GM18870 (cell line): ENCODE measurements at regions not wholly inside any gene's neighbourhood (a gene's known extent, or its start where the extent isn't known, plus 50 kb on each side); places are given as distances from the start of the nearest gene placed in this dataset.

Experiments
- ATAC-seq: cut with Tn5 transposase; IDR thresholded peaks from one replicate; pipeline ENCODE4 v1.9.1; 2021; ENCODE audit warnings: moderate library complexity; ENCODE audit not compliant: unreplicated experiment

DNA sequence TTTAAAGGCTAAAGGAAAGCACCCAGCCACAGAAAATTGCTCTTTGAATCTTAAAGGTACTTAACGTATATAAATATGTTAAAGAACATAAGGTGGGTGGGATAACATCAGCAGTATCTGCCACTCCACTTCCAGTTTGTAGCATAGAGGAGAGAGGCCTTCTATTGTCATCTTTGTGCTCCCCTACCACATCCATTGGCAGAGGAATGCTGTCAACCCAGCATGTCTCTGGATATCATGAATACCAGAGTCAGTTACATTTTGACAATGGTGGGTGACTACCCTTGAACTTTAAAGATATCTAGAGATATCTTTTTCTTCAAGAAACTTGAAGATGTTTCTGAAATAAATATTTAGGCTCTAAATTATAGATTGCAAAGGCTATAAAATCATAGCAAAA lies 283.2 kb upstream of the LRRC7 start:
- no peak for ATAC-seq

- ATAC-seq = no peak
Observed at GRCh38 chr1:69288416-69288815, 279.3 kb upstream of the LRRC7 start.

DNA sequence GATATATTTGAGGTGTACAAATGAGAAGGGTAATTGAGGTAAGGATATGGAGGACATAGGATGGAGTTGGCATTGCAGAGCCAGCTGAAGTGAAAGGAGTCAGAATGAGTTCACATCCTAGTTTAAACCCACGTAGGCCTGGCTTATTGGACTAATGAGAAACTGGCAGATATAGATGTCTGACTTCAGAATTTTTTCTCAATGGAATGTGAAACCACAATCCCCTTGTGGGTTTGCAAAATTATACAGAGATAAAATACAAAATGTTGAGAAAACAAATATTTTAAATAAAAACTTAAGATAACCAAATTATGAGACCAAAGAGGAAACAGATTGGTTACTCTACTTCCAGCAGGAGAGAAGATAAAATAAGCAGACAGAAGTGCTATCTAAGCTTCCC lies 277.4 kb upstream of the LRRC7 start:
- ATAC-seq = no peak

- ATAC-seq = no peak
Observed at GRCh38 chr1:69291541-69291940, 276.2 kb upstream of the LRRC7 start.

GRCh38 chr1:69292833-69293232 lies 274.9 kb upstream of the LRRC7 start:
- no peak for ATAC-seq

- no peak for ATAC-seq
Observed at GRCh38 chr1:69294171-69294570, 273.6 kb upstream of the LRRC7 start.

DNA sequence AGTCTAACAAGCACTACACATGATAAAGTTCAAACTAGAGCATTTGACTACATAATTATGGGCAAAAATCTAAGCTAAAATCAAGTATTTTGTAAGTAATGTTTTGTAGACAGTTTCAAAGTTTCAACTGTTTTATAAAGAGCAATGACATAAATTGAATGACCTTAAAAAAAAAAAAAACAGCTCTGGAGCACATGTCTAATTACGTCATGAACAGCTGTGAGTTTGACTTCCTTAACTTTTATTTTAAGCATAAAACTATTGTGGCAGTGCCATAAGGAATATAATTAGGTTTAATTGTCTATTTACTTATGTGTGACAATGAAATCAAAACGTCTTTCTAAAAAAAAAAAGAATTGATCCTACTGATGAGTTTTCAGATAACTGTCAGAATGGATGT lies 272.5 kb upstream of the LRRC7 start:
- no peak for ATAC-seq

- ATAC-seq = no peak
Observed at GRCh38 chr1:69305621-69306020, 262.1 kb upstream of the LRRC7 start.

DNA sequence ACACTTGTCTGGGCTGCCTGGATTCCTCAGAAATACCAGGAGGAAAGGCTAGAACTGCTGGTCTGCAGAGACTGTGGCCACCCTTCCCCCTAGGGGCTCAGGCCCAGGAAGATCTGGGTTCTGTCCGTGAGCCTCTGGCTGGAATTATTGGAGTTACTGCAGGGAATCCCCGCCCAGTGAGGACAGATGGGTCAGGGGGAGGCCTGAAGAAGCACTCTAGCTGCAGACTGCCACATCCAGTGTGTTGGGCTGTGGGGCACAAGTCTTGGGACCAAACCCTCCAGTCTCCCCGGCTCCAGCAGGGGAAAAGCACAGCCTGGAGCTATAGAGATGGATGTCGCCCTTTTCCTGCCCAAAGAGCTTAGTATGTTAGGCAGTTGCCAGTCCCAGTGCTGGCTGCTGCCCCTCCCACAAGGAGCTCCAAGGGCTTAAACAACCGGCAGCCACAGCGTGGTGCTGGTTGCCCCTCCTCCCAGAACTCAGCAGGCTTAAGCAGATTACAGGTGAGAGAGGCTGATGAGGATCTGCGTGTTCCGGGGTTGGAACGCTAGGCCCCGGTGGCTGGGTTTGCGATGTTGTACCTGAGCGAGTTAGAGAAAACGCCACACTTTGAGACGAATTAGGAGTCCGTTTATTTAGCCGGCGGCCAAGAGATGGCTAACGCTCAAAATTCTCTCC lies 255.5 kb upstream of the LRRC7 start:
- no peak for ATAC-seq

DNA sequence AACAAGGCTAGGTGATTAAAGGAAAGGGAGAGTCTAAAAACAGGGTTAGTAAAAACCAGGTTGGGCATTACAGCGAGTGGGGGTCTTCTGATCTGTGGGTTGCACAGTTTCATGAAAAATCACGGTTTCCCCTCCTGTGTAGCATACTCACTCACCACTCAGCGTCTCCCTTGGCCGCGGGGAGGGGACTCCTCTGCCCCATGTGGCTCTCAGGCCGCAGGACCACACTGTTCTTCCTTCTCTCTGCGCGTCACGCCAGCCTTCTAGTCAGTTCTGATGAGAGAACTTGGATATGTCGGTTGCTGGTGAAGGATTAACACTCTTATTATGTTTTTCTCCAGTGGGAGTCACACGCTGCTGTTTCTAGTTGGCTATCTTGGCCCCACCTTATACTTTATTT lies 254.6 kb upstream of the LRRC7 start:
- no peak for ATAC-seq

GRCh38 chr1:69315416-69315815 lies 252.3 kb upstream of the LRRC7 start:
- ATAC-seq = no peak

DNA sequence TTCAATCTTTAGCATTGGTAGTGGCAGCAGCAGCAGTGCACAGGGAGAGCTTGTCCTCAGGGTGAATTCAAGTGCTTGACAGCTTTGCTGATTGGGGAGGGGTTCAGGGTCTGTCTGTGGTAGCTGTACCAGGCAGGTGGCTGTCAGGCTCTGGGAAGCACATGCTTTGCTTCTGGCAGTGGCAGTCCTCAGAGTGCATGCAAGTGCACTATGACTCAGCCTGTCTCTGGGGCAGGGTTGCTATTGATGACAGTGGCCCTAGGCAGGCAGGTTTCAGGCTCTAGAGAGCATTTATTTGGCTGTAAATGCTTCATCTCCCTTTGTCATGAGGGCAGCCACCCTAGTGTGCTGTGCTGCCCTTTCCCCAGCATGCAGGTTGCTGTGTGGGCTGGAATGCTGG lies 251.9 kb upstream of the LRRC7 start:
- no peak for ATAC-seq

DNA sequence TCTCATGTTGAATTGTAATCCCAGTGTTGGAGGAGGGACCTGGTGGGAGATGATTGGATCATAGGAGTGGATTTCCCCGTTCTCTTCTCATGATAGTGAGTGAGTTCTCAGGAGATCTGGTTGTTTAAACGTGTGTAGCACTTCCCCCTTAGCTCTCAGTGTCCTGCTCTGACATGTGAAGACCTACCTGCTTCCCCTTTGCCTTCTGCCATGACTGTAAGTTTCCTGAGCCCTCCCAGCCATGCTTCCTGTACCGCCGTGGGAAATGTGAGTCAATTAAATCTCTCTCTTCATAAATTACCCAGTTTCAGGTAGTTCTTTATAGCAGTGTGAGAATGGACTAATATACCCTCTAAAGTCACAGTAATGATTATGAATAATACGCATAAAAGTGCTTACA lies 248.4 kb upstream of the LRRC7 start:
- ATAC-seq = peak; percentile 42

DNA sequence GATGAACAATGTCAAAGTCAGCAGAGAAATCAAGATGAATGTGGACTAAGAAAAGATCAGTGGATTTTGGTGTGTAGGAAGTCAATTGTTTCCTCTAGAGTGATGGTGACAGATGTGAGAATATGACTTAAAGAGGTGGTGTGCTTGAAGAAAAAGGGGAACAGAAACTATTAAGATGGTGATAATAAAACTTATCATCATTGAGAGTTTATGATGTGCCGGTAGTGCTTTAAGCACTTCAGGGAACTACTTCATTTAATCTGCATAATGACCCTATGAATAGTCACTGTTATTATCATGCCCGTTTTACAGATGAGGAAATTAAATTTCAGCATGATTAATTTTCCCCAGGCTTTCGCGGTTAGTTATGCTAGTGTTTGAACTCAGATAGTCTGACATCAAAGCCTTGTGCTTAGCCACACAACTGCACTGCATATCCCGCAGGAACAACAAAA lies 246.9 kb upstream of the LRRC7 start:
- ATAC-seq = peak; percentile 83

GRCh38 chr1:69321311-69321710 lies 246.4 kb upstream of the LRRC7 start:
- no peak for ATAC-seq

GRCh38 chr1:69328186-69328585 lies 239.5 kb upstream of the LRRC7 start:
- no peak for ATAC-seq

DNA sequence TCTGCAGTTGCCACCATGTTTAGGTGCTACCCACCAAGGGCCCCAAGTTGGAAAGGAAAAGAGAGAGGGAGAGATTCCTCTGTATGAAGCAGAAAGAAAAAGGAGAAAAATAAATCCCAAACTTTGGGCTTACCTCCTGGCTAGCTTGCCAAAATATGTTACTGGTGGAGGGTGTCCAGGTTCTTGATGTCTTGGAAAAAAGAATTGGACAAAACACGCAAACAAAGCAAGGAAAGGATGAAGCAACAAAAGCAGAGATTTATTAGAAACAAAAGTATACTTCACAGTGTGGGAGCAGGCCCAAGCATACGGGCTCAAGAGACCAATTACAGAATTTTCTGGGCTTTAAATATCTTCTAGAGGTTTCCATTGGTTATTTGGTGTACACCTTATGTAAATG lies 204.5 kb upstream of the LRRC7 start:
- no peak for ATAC-seq

- no peak for ATAC-seq
Observed at GRCh38 chr1:69373520-69373919, 194.2 kb upstream of the LRRC7 start.

- ATAC-seq = no peak
Observed at GRCh38 chr1:69376408-69376807, 191.3 kb upstream of the LRRC7 start.

GRCh38 chr1:69377507-69377906 lies 190.2 kb upstream of the LRRC7 start:
- ATAC-seq = no peak

DNA sequence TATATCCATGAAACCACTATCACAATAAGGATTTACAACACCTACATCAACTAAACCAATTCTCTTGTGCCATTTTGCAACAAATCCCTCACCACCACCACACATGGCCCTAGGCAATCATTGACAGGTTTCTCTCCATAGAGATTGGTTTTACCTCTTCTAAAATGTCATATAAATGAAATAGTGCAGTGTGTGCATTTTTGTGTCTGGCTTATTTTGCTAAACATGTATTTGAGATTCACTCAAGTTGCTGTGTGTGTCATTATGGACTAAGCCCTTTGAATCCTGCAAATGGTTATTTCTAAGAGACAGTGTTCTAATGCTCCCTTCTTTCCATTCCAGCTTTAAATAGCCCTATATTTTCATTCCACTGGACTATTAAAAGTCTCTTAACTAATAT lies 179.7 kb upstream of the LRRC7 start:
- ATAC-seq = no peak

- ATAC-seq = no peak
Observed at GRCh38 chr1:69400128-69400527, 167.6 kb upstream of the LRRC7 start.

- ATAC-seq = no peak
Observed at GRCh38 chr1:69401879-69402278, 165.8 kb upstream of the LRRC7 start.
